GM04503 (cell line): ENCODE measurements at regions not wholly inside any gene's neighbourhood (a gene's known extent, or its start where the extent isn't known, plus 50 kb on each side); places are given as distances from the start of the nearest gene placed in this dataset.
"Not testable (repeated sequence)": the region's sequence is repeated elsewhere in the genome, so short reads cannot be mapped to it uniquely, and the experiment has no call there.

ENCODE experiments used
- DNase-seq: peaks from one replicate; pipeline ENCODE4 v3.0.0-alpha.2; 2012; ENCODE audit warnings: low read depth

GRCh38 chrX:465418-466215 is 78.9 kb upstream of the PPP2R3B start:
- no peak for DNase-seq

DNA sequence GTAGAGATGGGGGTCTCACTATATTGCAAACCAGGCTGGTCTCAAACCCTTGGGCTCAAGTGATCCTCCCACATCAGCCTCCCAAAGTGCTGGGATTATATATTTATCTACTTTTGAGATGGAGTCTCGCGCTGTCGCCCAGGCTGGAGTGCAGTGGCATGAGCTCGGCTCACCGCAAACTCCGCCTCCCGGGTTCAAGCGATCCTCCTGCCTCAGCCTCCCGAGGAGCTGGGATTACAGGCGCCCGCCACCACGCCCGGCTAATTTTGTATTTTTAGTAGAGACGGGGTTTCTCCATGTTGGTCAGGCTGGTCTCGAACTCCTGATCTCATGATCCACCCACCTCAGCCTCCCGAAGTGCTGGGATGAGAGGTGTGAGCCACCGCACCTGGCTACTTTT is 80.1 kb upstream of the PPP2R3B start:
- DNase-seq, result not testable (repeated sequence)

DNA sequence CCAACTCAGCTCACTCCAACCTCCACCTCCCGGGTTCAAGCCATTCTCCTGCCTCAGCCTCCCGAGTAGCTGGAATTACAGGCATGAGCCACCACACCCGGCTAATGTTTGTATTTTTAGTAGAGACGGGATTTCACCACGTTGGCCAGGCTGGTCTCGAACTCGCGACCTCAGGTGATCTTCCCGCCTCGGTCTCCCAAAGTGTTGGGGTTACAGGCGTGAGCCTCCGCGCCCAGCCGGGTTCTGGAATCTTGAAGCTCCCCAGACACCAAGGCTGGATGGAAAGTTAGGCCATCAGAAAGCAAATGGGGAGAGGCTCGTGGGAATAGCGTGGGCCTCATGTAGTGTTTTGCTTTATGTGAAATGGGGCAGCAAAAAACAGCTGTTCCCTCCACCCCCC is 81.0 kb upstream of the PPP2R3B start:
- DNase-seq, result not testable (repeated sequence)

GRCh38 chrX:468979-469378 is 82.3 kb upstream of the PPP2R3B start:
- no peak for DNase-seq

DNA sequence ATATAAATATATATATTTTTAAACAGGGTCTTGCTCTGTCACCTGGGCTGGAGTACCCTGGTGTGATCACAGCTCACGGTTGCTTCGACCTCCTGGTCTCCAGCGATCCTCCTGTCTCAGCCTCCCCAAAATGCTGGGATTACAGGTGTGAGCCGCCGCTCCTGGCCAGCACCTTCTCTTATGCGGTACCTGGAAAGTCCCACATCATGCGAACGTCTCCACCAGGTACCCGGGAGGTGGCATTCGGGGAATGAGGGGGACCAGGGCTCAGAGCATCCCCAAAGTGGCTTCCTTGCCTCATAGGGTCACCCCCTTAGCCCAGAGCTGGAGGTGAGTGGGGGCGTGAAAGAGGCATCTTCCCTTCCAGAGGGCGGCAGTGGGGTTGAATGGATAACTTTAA is 84.0 kb upstream of the PPP2R3B start:
- DNase-seq, result no peak

- no peak for DNase-seq
These were observed 84.6 kb upstream of the PPP2R3B start for GRCh38 chrX:471281-471680.

DNA sequence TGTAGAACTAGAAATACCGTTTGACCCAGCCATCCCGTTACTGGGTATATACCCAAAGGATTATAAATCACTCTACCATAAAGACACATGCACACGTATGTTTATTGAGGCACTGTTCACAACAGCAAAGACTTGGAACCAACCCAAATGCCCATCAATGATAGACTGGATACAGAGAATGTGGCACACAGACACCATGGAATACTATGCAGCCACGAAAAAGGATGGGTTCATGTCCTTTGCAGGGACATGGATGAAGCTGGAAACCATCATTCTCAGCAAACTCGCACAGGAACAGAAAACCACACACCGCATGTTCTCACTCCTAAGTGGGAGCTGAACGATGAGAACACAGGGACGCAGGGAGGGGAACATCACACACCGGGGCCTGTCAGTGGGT is 85.6 kb upstream of the PPP2R3B start:
- DNase-seq, result not testable (repeated sequence)

DNA sequence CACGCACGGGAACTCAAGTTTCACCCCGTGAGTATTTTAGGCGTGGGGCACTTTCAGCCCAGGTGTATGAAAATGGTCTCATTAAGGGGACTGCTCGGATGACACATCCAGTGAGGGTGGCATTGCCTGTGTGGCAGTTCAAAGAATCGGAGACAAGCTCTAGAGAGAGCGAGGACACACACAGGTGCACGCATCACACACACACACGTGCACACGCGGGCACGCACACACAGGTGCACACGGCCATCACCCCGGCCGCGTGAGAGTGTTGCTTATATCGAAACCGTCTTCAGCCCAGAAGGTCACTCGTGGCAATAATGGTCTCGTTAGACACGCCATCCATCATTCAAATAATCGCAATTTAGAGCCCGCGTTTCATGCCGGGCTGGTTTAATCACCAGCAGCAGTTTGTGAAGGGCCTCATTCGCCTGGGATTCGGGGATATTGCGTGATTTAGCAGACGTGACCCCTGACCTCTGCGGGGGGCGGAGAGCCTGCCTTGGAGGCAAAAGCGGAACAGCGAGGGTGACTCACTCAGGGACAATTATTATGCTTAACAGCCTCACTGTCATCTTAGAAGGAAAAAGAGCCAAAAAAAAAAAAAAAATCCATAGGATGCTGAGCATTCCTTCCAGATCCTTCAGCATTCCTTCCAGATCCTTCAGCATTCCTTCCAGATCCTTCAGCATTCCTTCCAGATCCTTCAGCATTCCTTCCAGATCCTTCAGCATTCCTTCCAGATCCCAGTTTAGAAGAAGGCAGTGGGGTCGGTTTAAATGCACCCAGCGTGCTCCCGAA is 89.4 kb upstream of the PPP2R3B start:
- DNase-seq, result peak; percentile 54

DNA sequence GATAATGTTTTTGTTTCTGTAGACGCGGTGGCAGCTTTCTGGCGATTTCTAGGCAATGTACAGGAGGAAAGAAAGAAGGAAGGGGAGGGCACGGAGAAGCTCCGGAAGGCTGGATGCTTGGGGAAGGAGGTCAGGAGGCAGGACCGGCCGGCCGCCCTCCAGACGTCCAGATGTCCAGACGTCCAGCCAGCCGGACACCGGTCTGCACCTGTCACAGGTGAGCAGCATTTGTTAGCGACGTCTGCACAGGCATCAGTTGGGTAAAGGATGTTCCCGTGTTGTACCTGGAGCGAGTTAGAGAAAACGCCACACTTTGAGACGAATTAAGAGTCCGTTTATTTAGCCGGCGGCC is 90.0 kb upstream of the PPP2R3B start:
- no peak for DNase-seq

- DNase-seq, result no peak
These were observed 90.8 kb upstream of the PPP2R3B start for GRCh38 chrX:477441-478012.

DNA sequence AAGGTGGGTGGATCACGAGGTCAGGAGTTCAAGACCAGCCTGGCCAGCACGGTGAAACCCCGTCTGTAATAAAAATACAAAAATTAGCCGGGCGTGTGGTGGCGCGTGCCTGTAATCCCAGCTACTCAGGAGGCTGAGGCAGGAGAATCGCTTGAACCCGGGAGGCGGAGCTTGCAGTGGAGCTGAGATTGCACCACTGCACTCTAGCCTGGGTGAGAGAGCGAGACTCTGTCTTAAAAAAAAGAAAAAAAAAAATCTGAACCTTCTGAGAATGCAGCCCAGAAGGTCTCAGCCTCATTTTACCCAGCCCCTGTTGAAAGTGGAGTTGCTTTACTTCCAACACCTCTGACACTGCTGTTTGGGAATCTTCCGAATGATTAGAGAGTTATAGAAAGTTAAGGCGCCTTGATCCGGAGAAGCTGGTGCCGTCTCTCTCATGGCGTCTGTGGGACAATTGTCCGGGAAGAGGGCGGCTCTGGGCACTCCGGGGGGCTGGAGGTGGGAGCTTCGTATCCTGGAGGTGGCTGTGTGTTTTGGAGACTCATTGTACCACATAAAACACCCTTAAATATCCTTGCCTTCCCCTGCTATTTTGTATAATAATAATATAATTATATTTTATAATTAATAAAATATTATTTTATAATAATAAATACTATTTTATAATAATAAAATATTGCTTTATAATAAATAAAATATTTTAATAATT is 92.7 kb upstream of the PPP2R3B start:
- no peak for DNase-seq

GRCh38 chrX:480861-481417 is 94.2 kb upstream of the PPP2R3B start:
- DNase-seq, result no peak

GRCh38 chrX:482192-482701 is 95.5 kb upstream of the PPP2R3B start:
- DNase-seq, result no peak

DNA sequence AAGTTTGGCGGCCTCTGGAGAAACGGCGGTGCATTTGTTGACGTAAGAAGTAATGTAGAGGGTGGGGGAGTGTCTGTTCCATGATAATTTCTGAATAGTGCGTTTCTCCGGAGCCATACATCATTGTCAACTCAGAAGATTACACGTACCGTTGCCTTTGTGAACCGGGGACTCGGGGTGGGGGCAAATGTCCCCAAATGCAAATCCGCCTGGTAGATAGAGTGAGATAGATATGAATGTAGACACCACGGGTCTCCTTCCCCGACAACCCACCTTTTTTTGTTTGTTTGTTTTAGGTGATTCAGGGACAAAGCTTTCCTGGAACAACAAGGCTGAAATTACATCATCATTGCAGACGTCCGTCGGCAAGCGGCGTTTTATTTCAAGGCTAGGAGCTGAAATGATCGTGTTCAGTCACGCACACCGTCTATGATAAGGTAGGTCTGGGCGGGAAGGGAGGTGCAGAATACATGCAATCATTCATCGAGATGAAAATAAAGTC is 96.0 kb upstream of the PPP2R3B start:
- DNase-seq, result no peak

- no peak for DNase-seq
These were observed 98.7 kb upstream of the PPP2R3B start for GRCh38 chrX:485368-485767.

DNA sequence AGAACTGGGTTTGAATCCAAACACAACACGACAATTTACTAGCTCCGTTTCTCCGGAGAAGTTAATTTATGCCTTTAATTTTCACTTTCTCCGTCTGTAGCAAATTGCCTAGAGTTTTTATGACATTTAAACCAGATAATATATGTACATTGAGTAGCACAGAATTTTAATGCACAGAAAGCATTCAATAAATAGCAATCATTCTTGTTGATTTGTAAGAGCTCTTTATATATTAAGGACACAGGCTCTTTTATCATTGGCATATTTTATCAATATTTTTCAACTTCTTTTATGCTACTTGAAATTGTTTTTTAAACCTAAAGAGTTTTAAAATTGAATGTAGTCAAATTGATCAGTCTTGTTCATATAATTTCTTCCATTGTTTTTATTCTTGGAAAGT is 99.6 kb upstream of the PPP2R3B start:
- no peak for DNase-seq

DNA sequence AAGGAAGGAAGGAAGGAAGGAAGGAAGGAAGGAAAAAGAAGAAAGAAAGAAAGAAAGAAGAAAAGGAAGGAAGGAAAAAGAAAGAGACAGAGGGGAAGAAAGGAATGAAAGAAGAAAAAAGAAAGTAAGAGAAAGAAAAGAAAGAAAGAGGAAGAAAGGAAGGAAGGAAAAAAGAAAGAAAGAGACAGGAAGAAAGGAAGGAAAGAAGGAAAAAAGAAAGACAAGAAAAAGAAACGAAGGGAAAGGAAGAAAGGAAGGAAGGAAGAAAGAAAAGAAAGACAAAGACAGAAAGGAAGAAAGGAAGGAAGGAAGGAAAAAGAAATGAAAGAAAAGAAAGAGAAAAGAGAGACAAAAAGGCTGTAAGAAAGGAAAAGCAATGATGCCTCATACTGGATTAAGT is 101.1 kb upstream of the PPP2R3B start:
- no peak for DNase-seq

- DNase-seq, result no peak
These were observed 103.1 kb upstream of the PPP2R3B start for GRCh38 chrX:489820-490219.

DNA sequence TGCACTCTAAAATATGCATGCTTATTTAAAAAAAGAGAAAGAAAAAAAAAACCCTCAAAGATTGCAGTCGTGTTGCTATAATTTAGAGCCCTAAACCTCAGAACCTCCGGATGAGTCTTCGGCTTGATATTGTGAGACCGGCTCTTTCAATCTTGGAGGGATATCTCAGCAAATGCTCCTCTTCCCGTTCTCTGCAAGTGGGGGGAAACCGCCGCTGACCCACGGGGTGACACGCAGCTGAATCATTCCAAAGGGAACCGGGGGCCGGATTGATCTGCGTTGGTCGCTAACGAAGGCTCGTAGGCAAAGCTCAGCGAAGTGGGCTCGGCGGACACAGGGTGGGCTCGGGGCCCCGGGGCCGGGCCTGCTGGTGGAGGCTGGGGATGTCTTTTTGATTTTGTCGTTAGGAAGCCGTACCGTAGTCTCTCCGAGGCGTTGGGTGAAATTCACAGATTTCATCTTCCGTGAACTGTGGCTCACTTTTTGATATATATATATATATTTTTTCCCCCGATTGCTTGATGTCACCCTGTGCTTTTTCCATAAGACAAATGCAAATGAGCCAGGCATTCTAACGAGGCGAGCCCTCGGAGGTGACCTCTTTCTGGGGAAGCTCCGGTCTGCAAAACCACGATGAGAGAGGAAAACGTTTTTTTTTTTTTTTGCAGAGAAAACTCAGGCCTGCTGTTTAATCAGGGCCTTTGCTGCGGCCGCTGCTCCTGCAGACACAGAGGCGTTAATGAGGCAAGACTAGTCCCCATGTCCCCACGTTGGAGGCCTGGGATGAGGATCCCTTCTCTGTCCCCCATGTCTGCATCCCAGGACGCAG is 110.7 kb upstream of the PPP2R3B start:
- DNase-seq, result no peak

GRCh38 chrX:498901-499300 is 112.2 kb upstream of the PPP2R3B start:
- DNase-seq, result not testable (repeated sequence)

GRCh38 chrX:499870-500364 is 113.2 kb upstream of the PPP2R3B start:
- no peak for DNase-seq
